ENCODE measurements at regions not wholly inside any gene's neighbourhood (a gene's known extent, or its start where the extent isn't known, plus 50 kb on each side); places are given as distances from the start of the nearest gene placed in this dataset.

GRCh38 chr4:84238247-84239090, 260.6 kb downstream of the NKX6-1 start:
- H3K27ac ChIP-seq: no peak overlapping the region
- no peak for TF ChIP-seq CTCF (conservative IDR thresholded peaks at IDR 0.05; ENCODE audit: low read depth)
- CTCF ChIA-PET: interaction anchor here (0.6 kb wide), 1 partner anchor 42 kb away, joined by 3 read pairs; no protein-coding TSS in a partner anchor
- POLR2A ChIA-PET (ENCODE audit: low non-redundant PET): no interaction called here
- DNase-seq (ENCODE audit: low spot score): peak; percentile 29

DNA sequence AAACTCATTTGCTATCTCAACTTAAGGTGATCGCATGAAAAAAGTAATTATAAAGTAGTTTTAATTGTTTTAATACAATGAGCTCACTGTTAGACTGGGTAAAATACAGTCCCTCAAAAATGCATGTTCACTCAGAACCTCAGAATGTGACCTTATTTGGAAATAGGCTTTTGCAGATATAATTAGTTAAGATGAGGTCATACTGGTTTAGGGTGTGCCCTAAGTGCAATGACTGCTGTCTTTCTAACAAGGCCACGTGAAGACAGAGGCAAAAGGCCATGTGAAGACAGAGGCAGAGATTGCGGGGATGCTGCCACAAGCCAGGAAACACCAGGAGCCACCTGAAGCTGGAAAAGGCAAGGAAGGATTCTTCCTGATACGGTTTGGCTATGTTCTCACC, 262.1 kb downstream of the NKX6-1 start:
- ChIA-PET CTCF (no interaction called here), POLR2A (ENCODE audit: low non-redundant PET) (no interaction called here)
- DNase-seq (ENCODE audit: low spot score): no peak
- H3K27ac ChIP-seq: no peak overlapping the region
- TF ChIP-seq CTCF (conservative IDR thresholded peaks at IDR 0.05; ENCODE audit: low read depth): no peak

DNA sequence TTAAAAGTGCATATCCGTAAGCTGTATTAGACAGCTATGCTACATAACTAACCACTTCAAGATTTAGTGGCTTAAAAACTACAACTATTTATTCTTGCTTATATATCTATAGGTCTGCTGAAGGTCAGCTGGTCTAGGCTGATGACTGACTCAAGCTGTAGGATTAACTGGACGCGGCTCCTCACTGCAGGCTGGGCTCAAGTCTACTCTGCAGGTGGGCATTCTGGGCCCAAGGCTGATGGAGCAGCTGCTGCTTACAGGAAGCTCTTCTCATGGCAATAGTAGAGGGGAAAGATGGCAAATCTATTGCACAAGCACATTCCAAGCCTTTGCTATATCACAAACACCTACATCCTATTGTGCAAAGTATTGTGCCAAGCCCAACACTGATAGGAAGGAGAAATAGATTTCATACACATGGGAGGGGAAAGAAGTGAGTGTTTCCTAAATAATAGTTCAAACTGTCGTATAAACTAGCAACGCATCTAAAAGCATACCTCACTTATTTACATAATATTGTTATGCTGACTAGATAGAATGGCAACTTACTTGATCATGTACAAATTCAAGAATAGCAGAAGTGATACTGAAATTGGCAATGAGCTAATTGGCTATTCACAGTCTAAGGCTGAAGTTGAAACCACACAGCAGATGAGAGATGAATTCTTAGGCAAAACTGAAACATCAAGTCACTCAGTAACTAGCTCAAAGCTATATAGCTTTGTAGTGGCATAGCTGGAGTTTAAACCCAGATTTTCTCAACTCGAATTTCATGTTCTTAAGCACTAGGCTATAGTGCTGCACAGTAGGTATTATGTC, 263.8 kb downstream of the NKX6-1 start:
- H3K27ac ChIP-seq: no peak overlapping the region
- ChIA-PET CTCF (no interaction called here), POLR2A (ENCODE audit: low non-redundant PET) (no interaction called here)
- TF ChIP-seq CTCF (conservative IDR thresholded peaks at IDR 0.05; ENCODE audit: low read depth): no peak
- no peak for DNase-seq (ENCODE audit: low spot score)

- H3K27ac ChIP-seq: no peak overlapping the region
- ChIA-PET POLR2A (ENCODE audit: low non-redundant PET) (no interaction called here), CTCF (interaction anchor here (0.6 kb wide), 1 partner anchor 53 kb away, joined by 3 read pairs; no protein-coding TSS in a partner anchor)
- no peak for TF ChIP-seq CTCF (conservative IDR thresholded peaks at IDR 0.05; ENCODE audit: low read depth)
- no peak for DNase-seq (ENCODE audit: low spot score)
Measured at GRCh38 chr4:84232309-84233095, 266.6 kb downstream of the NKX6-1 start.

GRCh38 chr4:84231539-84232055, 267.5 kb downstream of the NKX6-1 start:
- POLR2A ChIA-PET (ENCODE audit: low non-redundant PET): no interaction called here
- no peak for DNase-seq (ENCODE audit: low spot score)
- TF ChIP-seq CTCF (conservative IDR thresholded peaks at IDR 0.05; ENCODE audit: low read depth): no peak
- CTCF ChIA-PET: no interaction called here
- no peak overlapping the region for H3K27ac ChIP-seq

DNA sequence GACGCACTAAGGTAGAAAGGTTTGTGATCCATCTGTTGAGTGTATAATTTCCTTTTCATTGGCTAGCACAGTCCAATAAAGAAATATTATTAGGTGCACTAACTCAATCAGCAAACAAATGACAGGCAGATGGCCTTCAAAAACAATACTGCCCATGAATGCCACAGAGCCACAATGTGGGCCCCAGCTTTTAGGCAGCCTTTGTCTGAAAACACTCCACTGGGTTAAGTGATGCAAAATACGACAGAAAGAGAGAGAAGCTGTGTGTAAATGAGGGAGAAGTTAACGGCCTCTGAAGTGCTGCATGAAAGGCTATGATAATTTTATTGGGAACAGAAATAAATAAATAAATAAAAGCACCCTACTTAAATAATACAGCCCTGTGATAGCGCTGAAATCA, 274.6 kb downstream of the NKX6-1 start:
- H3K27ac ChIP-seq: no peak overlapping the region
- no peak for TF ChIP-seq CTCF (conservative IDR thresholded peaks at IDR 0.05; ENCODE audit: low read depth)
- ChIA-PET CTCF (no interaction called here), POLR2A (ENCODE audit: low non-redundant PET) (no interaction called here)
- DNase-seq (ENCODE audit: low spot score): no peak
